Adipocyte (in vitro differentiated cells): ENCODE measurements at regions not wholly inside any gene's neighbourhood (a gene's known extent, or its start where the extent isn't known, plus 50 kb on each side); places are given as distances from the start of the nearest gene placed in this dataset.

Source experiments
- DNase-seq: peaks from one replicate; pipeline ENCODE4 v3.0.0-alpha.2; 2015; ENCODE audit warnings: low read depth
- H3K27me3 ChIP-seq: replicated peaks from 2 replicates; pipeline ENCODE4 v1.7.0; 2013; ENCODE audit warnings: mild to moderate bottlenecking, low read length, moderate library complexity; ENCODE audit not compliant: control insufficient read depth, insufficient read depth
- H3K36me3 ChIP-seq: 2 replicates; pipeline ENCODE4 v1.7.0; 2013; ENCODE audit warnings: low read length, mild to moderate bottlenecking, moderate library complexity; ENCODE audit not compliant: control insufficient read depth, insufficient read depth, severe bottlenecking
- H3K4me1 ChIP-seq: 2 replicates; pipeline ENCODE4 v1.7.0; 2013; ENCODE audit warnings: mild to moderate bottlenecking, low read length, moderate library complexity; ENCODE audit not compliant: control insufficient read depth, insufficient read depth
- H3K4me3 ChIP-seq: 2 replicates; pipeline ENCODE4 v1.7.0; 2013; ENCODE audit warnings: mild to moderate bottlenecking, low read length, moderate library complexity
- H3K9ac ChIP-seq: 2 replicates; pipeline ENCODE4 v1.7.0; 2013; ENCODE audit warnings: mild to moderate bottlenecking, low read length, moderate library complexity
- H3K9me3 ChIP-seq: 2 replicates; pipeline ENCODE4 v1.7.0; 2013; ENCODE audit warnings: mild to moderate bottlenecking, low read length, moderate library complexity; ENCODE audit not compliant: control insufficient read depth

GRCh38 chr2:144605231-144605840 is 85.4 kb upstream of the ZEB2 start:
- no peak for DNase-seq
- Histone ChIP-seq H3K9ac (no peak overlapping the region), H3K36me3 (no peaks in the 10 kb centered on the region), H3K27me3 (no peaks in the 10 kb centered on the region), H3K9me3 (no peaks in the 10 kb centered on the region), H3K4me3 (no peak overlapping the region), H3K4me1 (peaks cover 9% of the 10 kb centered on the region)

- Histone ChIP-seq H3K9me3 (no peaks in the 10 kb centered on the region), H3K36me3 (no peaks in the 10 kb centered on the region), H3K4me3 (no peak overlapping the region), H3K9ac (no peak overlapping the region), H3K27me3 (no peaks in the 10 kb centered on the region), H3K4me1 (peaks cover 7% of the 10 kb centered on the region)
- no peak for DNase-seq
Measured at GRCh38 chr2:144603334-144603733, 83.4 kb upstream of the ZEB2 start.

DNA sequence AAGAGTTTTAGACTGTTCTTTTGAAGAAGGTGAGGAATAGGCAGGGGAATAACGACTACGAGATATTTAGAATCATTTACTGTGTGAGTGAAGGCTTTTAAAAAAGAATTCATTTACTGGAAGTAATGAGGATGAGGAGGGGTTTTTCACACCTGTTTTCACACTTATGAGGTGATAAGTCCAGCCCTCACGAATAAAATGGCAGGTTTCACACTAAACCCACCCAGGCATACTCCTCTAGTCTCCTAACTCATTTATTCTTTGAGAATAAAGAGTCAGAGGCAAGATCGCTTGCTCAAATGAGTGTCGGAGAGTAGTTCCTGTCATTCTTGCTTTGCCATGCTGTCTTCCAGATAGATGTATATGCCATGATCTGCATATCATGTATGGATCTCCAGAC is 79.0 kb upstream of the ZEB2 start:
- no peak for DNase-seq
- H3K27me3 ChIP-seq: no peaks in the 10 kb centered on the region
- no peaks in the 10 kb centered on the region for H3K4me1 ChIP-seq
- H3K9ac ChIP-seq: no peak overlapping the region
- no peaks in the 10 kb centered on the region for H3K9me3 ChIP-seq
- H3K36me3 ChIP-seq: no peaks in the 10 kb centered on the region
- H3K4me3 ChIP-seq: no peak overlapping the region

GRCh38 chr2:144597894-144598593 is 78.1 kb upstream of the ZEB2 start:
- H3K9ac ChIP-seq: no peak overlapping the region
- no peak for DNase-seq
- no peaks in the 10 kb centered on the region for H3K27me3 ChIP-seq
- H3K4me3 ChIP-seq: no peak overlapping the region
- no peaks in the 10 kb centered on the region for H3K36me3 ChIP-seq
- H3K4me1 ChIP-seq: no peaks in the 10 kb centered on the region
- no peaks in the 10 kb centered on the region for H3K9me3 ChIP-seq

- no peaks in the 10 kb centered on the region for H3K36me3 ChIP-seq
- DNase-seq: no peak
- H3K9me3 ChIP-seq: no peaks in the 10 kb centered on the region
- no peaks in the 10 kb centered on the region for H3K4me1 ChIP-seq
- no peak overlapping the region for H3K9ac ChIP-seq
- H3K27me3 ChIP-seq: no peaks in the 10 kb centered on the region
- H3K4me3 ChIP-seq: no peak overlapping the region
Measured at GRCh38 chr2:144597388-144597787, 77.5 kb upstream of the ZEB2 start.

GRCh38 chr2:144596073-144596871 is 76.4 kb upstream of the ZEB2 start:
- Histone ChIP-seq H3K27me3 (no peaks in the 10 kb centered on the region), H3K4me1 (no peaks in the 10 kb centered on the region), H3K9ac (no peak overlapping the region), H3K36me3 (no peaks in the 10 kb centered on the region), H3K9me3 (no peaks in the 10 kb centered on the region), H3K4me3 (no peak overlapping the region)
- peak; percentile 61 for DNase-seq

DNA sequence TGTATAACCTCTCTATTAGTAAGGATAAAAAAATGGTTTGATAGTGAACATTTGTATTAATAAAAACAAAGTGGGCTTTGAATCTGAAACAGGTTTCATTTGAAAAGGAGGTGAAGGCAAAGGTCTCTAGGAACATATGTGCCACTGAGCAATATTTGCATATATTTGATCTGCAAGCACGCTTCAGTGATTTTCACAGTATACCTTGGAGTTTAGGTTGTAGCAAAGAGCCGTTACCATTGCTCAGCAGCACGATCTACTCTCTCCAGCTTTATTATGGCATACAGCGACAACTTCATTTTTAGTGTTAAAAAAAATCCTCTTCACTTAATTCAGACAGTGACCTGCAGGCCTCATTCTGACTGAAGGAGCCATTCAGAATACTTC is 75.8 kb upstream of the ZEB2 start:
- no peak for DNase-seq
- Histone ChIP-seq H3K4me3 (no peak overlapping the region), H3K9ac (no peak overlapping the region), H3K27me3 (no peaks in the 10 kb centered on the region), H3K9me3 (no peaks in the 10 kb centered on the region), H3K4me1 (no peaks in the 10 kb centered on the region), H3K36me3 (no peaks in the 10 kb centered on the region)

DNA sequence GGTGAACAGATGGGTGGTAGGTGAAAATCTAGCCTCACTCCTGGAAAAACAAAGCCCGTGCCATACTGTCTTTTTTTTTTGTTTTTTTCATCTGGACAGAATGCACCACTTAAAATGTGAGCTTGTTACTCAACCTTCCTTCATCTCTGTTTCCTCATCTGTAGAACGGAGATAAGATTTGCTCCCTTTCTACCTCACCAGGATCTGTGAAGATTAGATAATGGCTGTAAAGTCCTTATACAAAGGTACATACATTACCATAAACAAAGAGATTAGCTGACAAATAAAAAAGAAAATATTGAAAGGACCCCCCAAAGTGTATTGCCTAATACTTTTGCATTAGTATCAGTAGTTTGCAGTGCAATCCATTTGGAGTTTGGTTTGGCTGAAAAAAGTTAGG is 75.4 kb upstream of the ZEB2 start:
- no peaks in the 10 kb centered on the region for H3K9me3 ChIP-seq
- no peaks in the 10 kb centered on the region for H3K36me3 ChIP-seq
- no peak overlapping the region for H3K4me3 ChIP-seq
- H3K9ac ChIP-seq: no peak overlapping the region
- no peak for DNase-seq
- H3K27me3 ChIP-seq: no peaks in the 10 kb centered on the region
- no peaks in the 10 kb centered on the region for H3K4me1 ChIP-seq

DNA sequence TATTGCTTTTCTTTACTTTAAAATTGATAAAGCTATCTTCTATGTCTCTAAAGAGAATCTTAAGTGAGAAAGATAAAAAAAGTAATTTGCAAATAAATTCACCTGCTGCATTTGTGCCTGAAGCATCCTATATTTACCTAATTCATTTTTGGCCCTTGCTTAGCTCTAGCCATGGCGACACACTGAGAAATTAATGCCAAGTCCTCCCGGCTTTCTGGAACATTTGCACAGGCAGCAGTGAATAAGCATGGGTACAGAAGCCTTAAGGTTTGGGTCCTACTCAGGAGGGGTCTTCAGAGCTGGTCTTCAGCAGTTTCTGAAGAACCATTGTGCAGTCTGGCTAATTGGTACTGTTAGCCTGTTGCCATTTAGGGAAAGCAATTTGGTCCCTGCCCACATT is 73.9 kb upstream of the ZEB2 start:
- Histone ChIP-seq H3K4me1 (no peaks in the 10 kb centered on the region), H3K27me3 (no peaks in the 10 kb centered on the region), H3K9me3 (no peaks in the 10 kb centered on the region), H3K4me3 (no peak overlapping the region), H3K9ac (no peak overlapping the region), H3K36me3 (no peaks in the 10 kb centered on the region)
- no peak for DNase-seq

GRCh38 chr2:144592500-144593256 is 72.8 kb upstream of the ZEB2 start:
- Histone ChIP-seq H3K4me1 (no peaks in the 10 kb centered on the region), H3K36me3 (no peaks in the 10 kb centered on the region), H3K9ac (no peak overlapping the region), H3K9me3 (no peaks in the 10 kb centered on the region), H3K27me3 (no peaks in the 10 kb centered on the region), H3K4me3 (no peak overlapping the region)
- no peak for DNase-seq

DNA sequence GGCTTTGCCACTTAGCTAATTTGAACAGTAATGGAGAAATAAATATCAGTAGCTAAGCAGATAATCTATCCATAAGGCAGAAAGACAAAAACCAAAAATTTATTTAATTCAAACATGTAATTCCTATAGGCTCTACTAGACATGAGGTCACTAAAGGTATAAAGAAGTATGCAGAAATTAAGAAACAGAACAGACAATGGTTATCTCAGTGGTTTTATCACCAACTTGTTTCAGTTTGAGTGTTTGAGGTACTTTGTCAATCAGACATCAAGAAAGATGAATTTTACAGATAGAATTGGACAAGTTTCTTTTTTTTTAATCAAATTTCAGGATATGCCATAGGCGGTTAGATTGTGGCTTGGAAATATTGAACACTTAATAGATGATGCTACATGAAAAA is 67.4 kb upstream of the ZEB2 start:
- Histone ChIP-seq H3K4me3 (no peak overlapping the region), H3K9ac (no peak overlapping the region), H3K9me3 (no peaks in the 10 kb centered on the region), H3K36me3 (no peaks in the 10 kb centered on the region), H3K27me3 (no peaks in the 10 kb centered on the region), H3K4me1 (peaks cover 15% of the 10 kb centered on the region)
- no peak for DNase-seq
